Erythroblast (primary cell): ENCODE measurements at regions not wholly inside any gene's neighbourhood (a gene's known extent, or its start where the extent isn't known, plus 50 kb on each side); places are given as distances from the start of the nearest gene placed in this dataset.

Source experiments
- GATA1 ChIP-seq: IDR thresholded peaks from 2 replicates; pipeline ENCODE4 v1.6.1; 2011; ENCODE audit warnings: low read depth, mild to moderate bottlenecking, control low read depth, low read length, moderate library complexity
- POLR2A ChIP-seq: IDR thresholded peaks from 2 replicates; pipeline ENCODE4 v1.6.1; 2011; ENCODE audit warnings: mild to moderate bottlenecking, low read length

GRCh38 chr10:26622891-26623290, 74.6 kb upstream of the PDSS1 start:
- no peak for TF ChIP-seq POLR2A
- TF ChIP-seq GATA1: no peak
